NT2/D1 (cell line): ENCODE measurements at regions not wholly inside any gene's neighbourhood (a gene's known extent, or its start where the extent isn't known, plus 50 kb on each side); places are given as distances from the start of the nearest gene placed in this dataset.

Source experiments
- SUZ12 ChIP-seq: IDR thresholded peaks from 2 replicates; pipeline ENCODE4 v1.6.1; 2011; ENCODE audit not compliant: insufficient read length, insufficient read depth; ENCODE audit errors: extremely low read depth
- YY1 ChIP-seq: IDR thresholded peaks from 2 replicates; pipeline ENCODE4 v1.6.1; 2011; ENCODE audit not compliant: insufficient read length, insufficient read depth
- ZNF274 ChIP-seq: IDR thresholded peaks from 2 replicates; pipeline ENCODE4 v1.6.1; 2011; ENCODE audit warnings: mild to moderate bottlenecking, low read depth, low read length

GRCh38 chr13:60679928-60680694 lies 283.1 kb downstream of the TDRD3 start:
- TF ChIP-seq ZNF274 (no peak), YY1 (no peak), SUZ12 (no peak)
